ENCODE measurements at regions not wholly inside any gene's neighbourhood (a gene's known extent, or its start where the extent isn't known, plus 50 kb on each side); places are given as distances from the start of the nearest gene placed in this dataset.

GRCh38 chr15:37165395-37165794 is 65.0 kb upstream of the MEIS2 start:
- DNase-seq (ENCODE audit: low spot score) = no peak
- TF ChIP-seq, protein P1, sequence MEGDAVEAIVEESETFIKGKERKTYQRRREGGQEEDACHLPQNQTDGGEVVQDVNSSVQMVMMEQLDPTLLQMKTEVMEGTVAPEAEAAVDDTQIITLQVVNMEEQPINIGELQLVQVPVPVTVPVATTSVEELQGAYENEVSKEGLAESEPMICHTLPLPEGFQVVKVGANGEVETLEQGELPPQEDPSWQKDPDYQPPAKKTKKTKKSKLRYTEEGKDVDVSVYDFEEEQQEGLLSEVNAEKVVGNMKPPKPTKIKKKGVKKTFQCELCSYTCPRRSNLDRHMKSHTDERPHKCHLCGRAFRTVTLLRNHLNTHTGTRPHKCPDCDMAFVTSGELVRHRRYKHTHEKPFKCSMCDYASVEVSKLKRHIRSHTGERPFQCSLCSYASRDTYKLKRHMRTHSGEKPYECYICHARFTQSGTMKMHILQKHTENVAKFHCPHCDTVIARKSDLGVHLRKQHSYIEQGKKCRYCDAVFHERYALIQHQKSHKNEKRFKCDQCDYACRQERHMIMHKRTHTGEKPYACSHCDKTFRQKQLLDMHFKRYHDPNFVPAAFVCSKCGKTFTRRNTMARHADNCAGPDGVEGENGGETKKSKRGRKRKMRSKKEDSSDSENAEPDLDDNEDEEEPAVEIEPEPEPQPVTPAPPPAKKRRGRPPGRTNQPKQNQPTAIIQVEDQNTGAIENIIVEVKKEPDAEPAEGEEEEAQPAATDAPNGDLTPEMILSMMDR (IDR thresholded peaks at IDR 0.05; ENCODE audit: extremely low read depth, missing control alignments) = no peak

DNA sequence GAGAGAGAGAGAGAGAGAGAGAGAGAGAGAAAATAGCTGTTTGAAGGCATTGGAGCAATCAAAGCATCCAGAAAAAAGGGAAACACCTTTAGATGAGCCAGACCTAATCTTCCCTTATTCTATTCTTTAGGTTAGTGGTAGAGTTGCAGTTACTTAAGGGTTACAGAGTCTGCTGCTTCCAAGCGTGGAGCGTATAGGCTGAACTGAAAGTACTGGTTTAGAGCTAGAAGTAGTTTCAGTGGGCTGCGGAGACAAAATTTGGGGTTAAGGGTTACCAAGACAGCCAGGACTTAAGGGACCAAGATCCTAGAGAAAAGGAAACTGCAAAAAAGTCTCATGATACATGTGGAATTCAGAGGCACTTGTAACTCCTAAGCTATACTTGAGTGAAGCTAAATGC is 66.1 kb upstream of the MEIS2 start:
- TF ChIP-seq, protein P1 (IDR thresholded peaks at IDR 0.05; ENCODE audit: extremely low read depth, missing control alignments) = no peak
- no peak for DNase-seq (ENCODE audit: low spot score)

DNA sequence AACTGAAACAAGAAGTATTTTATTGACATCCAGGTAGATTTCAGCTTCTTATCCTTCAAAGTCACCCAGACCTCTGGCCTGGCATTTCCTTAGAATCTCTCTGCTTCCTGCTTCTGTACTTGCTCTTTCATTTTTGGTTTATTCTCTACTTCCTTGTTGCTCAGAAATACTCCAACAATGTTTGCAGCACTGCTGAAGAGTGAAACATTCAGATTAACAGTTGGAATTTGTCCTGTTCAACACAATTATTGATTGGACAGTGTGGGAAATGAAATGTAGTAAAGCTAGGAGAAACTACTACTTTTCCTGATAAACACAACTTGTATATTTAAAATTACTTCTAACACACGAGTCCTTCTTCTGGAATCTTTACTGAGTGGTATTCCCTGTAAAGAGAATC is 81.0 kb upstream of the MEIS2 start:
- TF ChIP-seq, protein P1 (IDR thresholded peaks at IDR 0.05; ENCODE audit: extremely low read depth, missing control alignments) = no peak
- DNase-seq (ENCODE audit: low spot score) = no peak

GRCh38 chr15:37199545-37199944 is 99.2 kb upstream of the MEIS2 start:
- DNase-seq (ENCODE audit: low spot score) = no peak
- TF ChIP-seq, protein P1 (IDR thresholded peaks at IDR 0.05; ENCODE audit: extremely low read depth, missing control alignments) = no peak

DNA sequence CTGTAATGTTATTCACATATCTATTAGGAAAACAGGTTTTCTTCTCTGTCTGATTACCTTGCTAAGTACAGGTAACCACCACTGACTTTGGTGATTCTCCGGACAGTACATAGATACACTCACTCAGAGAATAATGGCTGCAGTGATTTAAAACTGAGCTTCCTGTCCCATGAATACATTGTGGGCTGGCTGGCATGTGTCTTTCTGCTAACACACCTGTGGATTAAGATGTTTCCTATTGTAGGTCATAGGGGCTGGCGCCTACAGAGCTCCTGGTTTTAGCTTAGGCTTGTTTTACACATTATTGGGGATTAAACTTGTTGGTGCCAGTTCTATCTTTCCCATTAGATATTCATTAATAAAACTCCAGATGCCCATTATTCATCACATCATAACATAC is 102.7 kb upstream of the MEIS2 start:
- TF ChIP-seq, protein P1 (IDR thresholded peaks at IDR 0.05; ENCODE audit: extremely low read depth, missing control alignments) = no peak
- DNase-seq (ENCODE audit: low spot score) = no peak

- no peak for DNase-seq (ENCODE audit: low spot score)
- TF ChIP-seq, protein P1 (IDR thresholded peaks at IDR 0.05; ENCODE audit: extremely low read depth, missing control alignments) = no peak
Measured at GRCh38 chr15:37204692-37205091, 104.3 kb upstream of the MEIS2 start.

- TF ChIP-seq, protein P1 (IDR thresholded peaks at IDR 0.05; ENCODE audit: extremely low read depth, missing control alignments) = no peak
- DNase-seq (ENCODE audit: low spot score) = no peak
Measured at GRCh38 chr15:37206690-37207089, 106.3 kb upstream of the MEIS2 start.
